Activated CD4-positive, alpha-beta T cell treated with anti-CD3 and anti-CD28 coated beads, Interleukin-2, Interleukin-6, amounts not matched to agents 100 ng/mL and 50 ng/mL, durations not matched to agents 16 hours and 8 hours (primary cell): ENCODE measurements at regions not wholly inside any gene's neighbourhood (a gene's known extent, or its start where the extent isn't known, plus 50 kb on each side); places are given as distances from the start of the nearest gene placed in this dataset.
A peak's percentile ranks its signal among the peaks of the same experiment; 100 is the strongest.

ENCODE experiments used
- DNase-seq: peaks from one replicate; pipeline ENCODE4 v3.0.0-alpha.2; 2020

DNA sequence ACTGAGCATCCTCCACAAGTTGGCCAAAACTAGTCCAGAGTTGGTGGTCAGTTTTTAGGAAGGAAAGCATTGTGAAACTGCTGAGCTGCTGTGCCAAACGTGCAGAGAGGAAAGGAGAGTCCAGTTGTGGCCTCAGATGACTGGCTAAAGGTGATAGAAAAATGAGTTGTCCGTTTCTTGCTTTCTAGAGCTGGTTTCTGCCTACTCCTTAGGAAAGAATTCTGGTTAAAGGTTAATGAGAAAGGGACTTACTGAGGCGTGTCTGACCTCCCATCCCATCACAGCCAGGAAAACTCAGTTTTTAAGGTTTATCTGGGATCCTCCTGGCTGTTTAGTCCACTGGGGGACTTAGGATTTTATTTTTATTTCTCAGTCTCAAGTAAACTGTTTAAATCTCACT lies 1186.3 kb downstream of the UQCRFS1 start:
- DNase-seq, result no peak

DNA sequence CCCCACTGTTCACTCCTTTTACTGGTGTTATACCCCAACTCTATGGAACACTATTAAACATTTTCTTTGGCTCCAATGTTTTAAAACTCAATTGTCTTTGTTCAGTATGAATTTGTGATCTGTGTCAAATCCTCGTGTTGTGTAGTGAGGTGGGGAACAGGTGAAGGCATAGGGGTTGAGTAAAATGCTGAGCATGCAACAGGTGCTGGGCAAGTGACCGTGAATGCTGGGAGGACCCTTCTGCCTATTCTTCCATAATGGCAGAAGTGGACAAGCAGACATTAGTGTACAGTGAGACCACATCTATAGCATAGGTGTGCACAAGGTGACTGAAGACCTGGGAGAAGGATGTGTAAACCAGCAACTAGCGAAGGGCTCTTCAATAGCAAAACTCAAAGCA lies 1188.0 kb downstream of the UQCRFS1 start:
- no peak for DNase-seq

DNA sequence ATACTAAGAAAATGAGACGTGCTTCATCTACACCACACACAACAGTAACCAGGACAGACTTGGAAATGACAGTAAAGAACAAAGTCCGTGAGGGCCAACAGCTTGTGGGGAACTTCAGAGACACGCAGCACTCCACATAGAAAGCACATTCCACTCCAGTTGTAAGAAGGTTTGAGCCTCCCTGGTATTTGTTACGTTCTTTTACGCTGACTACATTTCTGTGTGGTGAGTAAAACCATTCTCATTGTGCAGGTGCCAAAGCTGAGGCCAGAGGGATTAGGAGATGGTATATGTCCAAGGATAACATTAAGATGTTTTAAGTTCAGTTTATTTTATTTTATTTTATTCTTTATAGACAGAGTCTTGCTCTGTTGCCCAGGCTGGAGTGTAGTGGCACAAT lies 1189.9 kb downstream of the UQCRFS1 start:
- no peak for DNase-seq

DNA sequence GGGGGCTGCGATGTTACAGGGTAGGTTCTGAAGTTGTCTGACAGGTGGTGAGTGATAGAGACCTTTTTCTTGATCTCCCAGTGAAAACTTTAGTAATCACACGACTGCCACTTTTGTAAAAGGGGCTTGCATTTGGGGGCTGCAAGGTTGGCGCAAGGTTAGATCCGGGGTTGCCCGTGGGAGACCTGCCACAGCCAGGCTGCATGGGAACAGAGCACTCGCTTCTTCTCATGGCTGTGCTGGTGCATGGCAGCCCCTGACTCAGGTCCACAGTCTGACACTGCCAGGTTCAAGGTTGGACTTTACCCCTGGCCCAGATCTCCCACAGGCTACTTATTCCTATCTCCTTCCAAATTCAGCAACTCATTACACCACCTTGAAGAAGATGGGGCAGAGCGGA lies 1190.4 kb downstream of the UQCRFS1 start:
- no peak for DNase-seq

DNA sequence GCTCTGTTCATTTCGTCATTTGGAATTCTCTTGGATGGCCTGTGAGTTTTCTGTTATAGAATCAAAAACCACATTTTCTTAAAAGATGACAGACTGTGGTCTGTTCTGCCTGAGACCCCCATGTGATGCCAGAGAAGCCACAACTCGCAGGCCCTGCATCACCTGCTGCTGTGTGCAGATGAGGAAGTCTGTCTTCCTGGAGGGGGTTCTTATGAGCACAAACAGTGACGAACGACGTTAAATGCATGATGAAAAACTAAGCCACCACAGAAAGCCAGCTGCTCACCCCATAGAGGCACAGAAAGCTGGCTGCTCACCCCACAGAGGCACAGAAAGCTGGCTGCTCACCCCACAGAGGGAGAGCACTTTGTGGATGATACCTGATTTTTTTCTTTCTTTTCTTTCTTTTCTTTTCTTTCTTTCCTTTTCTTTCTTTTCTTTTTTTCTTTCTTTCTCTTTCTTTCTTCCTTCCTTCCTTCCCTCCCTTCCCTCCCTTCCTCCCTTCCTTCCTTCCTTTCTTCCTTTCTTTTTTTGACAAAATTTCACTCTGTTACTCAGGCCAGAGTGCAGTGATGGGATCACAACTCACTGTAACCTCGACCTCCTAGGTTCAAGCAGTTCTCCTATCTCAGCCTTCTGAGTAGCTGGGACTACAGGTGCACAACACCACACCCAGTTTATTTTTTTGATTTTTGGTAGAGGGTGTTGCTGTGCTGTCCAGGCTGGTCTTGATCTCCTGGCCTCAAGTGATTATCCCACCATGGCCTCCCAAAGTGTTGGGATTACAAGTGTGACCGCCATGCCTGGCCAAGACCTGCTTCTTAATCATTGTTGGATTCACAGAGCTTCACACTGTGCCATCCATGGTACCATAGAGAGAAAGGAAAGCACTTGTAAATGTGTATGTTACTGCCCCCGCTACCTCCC lies 1191.4 kb downstream of the UQCRFS1 start:
- DNase-seq, result no peak

DNA sequence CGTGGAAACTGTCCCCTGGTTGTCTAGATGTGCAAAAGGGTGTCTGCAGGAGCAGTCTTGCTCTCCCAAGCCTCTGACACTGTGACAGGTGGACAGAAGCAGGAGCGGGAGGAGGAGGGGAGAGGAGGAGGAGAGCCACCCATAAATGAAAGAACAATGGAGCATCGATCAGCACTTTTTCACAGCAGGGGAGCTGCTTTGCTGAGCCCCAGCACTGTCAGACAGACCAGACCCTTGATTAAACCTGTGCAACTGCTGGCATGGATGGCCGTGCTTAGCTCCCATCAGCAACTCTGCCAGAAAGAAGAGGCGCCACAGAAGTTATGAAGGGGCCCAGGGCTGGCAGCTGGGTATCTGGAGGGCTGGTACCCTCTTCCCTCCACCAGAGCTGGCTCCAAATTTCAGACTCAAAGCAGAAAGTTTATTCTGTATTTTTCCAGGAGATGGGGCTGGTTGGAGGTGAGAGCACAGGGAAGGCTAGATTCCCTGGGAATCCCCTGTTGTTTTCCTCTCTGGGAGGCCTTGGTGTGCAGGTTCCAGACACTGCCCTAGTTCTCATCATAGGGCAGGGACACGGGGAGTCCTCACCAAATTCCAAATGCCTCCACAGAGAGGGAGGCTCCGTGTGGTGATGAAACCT lies 1192.2 kb downstream of the UQCRFS1 start:
- no peak for DNase-seq

DNA sequence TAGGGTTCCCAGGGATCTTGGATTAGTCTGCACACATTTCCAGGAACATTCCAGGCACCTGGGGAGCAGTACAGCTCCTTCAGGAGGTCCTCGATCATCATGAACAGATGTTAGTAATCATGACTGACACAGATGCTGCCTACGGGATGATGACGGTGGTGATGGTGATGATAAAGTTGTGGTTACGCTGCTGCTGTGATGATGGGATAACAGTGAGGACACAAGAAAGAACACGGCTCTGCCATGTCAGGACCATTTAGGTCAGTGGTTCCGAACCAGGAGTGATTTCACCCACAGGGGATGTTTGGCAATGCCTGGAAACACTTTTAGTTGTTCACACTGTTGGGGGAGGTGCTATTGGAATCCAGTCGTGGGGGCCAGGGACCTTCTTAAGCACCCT lies 1193.0 kb downstream of the UQCRFS1 start:
- no peak for DNase-seq

DNA sequence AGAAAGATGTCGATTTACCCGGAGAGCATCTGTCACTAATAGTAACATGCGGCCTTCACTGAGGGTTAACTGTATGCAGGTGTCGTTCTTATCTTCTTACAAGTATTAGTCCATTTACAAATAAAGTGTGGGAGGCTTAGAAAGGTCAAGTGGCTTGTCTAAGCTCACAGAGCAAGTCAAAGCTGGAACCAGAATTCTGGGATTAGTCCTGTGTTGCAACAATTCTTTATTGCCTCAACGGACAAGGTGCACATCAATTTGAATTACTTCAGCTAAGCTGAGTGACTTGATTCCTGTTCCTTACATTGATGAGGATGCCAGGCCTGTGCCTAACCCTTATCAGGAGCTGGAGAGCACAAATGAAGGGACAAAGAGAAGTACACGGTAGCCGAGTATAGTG lies 1193.6 kb downstream of the UQCRFS1 start:
- no peak for DNase-seq

DNA sequence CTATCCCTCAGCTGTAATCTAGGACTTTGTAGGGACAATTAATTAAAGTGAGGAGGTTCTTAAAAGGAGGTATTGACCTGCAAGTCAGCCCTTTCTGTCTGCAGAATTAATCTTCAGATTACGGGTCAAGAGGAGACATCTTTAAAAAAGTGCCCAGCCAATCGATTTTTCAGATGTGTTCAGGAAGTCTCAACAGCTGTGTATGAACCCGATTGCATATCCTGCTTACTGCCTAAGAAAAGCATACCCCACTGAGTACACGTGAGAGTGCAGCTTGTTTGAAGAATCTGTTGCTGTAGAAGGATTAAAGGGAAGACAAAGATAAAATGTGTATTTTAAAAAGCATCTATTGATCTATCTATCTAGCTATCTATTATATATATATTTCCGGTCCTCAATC lies 1194.5 kb downstream of the UQCRFS1 start:
- DNase-seq, result no peak

DNA sequence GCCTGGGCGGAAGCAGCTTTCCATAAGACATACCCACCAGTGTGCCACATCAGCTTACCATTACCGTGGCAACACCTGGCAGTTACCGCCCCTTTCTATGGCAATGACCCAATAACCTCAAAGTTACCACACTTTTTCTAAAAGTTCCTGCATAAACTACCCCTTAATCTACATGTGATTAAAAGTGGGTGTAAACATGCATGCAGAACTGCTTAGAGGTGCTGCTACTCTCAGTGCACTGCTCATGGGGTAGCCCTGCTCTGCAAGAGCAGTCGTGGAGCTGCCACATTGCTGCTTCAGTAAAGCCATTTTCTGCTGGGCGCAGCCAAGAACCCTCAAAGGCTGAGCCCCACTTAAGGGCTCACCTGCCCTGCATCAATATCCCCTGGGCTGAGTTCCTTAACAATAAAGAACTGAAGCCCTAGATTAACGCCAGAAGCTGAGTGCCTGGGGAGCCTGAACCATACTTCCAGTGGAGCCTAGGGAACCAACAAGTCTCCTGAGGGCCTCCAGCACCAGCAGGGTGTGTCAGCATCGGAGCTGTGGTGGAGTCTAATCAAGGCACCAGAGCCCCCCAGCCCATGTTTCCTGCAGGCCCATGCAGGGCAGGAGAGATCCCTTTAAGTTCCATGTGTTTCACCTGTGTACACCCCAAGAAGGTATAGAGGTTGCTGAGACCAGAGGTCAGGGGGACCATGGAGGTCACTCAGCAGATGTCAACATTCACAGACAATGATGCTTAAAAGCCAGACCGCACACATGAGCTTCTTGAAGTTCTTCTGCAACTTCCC lies 1198.1 kb downstream of the UQCRFS1 start:
- no peak for DNase-seq

DNA sequence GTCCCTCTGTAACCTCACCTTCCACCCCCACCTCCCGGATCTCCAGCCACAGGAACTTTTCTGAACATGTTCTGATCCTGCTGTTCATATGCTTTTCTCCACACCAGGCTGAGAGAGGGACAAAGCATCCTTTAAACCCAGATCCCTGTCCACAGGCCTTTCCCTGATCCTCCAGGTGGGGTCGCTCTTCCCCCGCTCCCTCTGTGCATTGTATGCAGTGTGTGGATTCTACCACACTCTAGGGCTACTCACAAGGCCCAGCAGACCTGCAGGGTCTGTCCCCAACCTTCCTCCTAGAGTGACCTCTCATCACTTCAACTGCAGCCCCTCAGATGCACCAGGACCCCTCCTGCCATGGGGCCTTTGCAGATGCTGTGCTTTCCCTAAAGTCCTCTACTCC lies 1200.6 kb downstream of the UQCRFS1 start:
- no peak for DNase-seq

DNA sequence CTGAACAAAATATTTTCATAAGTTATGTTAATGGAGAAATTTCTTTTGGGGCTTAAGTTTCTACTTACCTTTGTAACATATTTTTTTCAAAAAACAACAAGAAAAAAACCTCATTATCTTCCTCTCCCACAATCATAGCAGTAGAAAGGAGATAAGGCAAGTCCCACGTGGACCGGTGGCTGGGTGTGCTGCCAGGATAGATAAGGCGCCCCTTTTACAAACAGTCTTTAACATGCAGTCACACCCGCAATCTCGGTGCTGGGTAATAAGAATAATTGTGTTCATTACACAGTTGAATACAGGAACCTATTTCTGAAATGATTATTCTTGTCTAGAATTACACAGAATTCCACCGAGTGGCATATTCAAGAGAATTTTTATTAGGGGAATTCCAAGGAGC lies 1202.3 kb downstream of the UQCRFS1 start:
- DNase-seq, result no peak

DNA sequence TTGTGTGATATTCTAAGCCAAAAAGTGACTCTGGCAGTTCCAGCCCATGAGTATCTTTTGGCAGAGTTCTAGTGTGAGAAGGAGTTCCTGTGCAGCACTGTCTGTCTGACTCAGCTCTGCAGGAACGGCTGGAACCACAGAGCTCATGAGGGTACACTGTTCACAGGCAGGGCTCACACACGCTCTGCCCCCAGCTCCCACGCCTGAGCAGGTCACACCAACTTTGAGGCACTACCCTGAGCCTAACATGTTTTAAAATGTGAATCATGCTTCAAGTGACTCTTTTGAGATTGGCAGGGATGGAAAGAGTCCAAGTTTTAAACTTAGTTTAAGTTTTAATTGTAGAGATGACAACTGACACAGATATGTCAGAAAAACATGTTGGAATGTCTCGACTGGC lies 1203.3 kb downstream of the UQCRFS1 start:
- DNase-seq, result no peak

DNA sequence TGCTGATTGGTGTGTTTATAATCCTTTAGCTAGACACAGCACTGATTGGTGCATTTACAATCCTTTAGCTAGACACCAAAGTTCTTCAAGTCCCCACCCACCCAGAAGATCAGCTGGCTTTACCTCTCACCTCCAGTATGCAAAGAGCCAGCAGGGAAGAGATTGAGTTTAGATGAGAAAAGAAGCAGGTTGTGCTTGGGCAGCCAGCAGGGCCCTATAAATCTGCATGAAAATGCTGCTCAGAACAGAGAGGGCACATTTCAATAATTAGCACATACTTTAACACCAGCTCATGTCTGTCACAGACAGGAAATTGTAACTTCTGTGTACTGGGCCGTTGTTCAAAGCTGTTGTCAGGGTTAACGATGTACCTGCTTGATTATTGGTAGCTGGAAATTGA lies 1204.3 kb downstream of the UQCRFS1 start:
- DNase-seq, result no peak

DNA sequence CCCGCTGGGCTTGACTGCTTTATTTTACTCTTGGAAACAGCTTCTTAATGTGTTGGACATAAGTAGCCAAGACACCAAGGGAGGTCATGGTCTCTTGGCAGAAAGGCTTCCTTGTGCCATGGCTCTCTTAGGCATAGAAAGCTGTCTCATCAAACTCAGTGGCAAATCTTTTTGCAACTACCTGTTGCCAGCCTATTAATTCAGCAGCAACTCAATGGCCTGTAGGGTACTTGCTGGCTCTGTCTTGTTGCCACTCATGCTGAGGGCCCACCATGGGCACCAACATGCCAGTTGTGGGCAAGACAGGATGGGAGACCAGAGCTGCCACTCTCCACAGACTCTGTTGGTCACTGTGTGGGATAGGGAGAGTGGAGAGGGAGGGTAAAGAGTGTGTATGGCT lies 1209.4 kb downstream of the UQCRFS1 start:
- no peak for DNase-seq

DNA sequence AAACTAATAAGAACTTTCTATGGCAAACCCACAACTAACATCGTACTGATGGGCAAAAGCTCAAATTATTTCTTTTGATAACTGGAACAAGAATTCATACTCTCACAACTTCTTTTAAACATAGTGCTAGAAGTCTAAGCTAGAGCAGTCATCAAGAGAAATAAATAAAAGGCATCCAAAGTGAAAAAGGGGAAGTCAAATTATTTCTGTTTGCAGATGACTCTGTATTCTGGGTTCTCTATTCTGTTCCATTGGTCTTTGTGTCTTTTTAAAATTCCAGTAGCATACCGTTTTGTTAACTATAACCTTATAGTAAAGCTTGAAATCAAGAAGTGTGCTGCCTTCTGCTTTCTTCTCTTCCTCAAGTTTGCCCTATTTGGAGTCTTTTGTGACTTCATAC lies 1215.9 kb downstream of the UQCRFS1 start:
- DNase-seq, result no peak

DNA sequence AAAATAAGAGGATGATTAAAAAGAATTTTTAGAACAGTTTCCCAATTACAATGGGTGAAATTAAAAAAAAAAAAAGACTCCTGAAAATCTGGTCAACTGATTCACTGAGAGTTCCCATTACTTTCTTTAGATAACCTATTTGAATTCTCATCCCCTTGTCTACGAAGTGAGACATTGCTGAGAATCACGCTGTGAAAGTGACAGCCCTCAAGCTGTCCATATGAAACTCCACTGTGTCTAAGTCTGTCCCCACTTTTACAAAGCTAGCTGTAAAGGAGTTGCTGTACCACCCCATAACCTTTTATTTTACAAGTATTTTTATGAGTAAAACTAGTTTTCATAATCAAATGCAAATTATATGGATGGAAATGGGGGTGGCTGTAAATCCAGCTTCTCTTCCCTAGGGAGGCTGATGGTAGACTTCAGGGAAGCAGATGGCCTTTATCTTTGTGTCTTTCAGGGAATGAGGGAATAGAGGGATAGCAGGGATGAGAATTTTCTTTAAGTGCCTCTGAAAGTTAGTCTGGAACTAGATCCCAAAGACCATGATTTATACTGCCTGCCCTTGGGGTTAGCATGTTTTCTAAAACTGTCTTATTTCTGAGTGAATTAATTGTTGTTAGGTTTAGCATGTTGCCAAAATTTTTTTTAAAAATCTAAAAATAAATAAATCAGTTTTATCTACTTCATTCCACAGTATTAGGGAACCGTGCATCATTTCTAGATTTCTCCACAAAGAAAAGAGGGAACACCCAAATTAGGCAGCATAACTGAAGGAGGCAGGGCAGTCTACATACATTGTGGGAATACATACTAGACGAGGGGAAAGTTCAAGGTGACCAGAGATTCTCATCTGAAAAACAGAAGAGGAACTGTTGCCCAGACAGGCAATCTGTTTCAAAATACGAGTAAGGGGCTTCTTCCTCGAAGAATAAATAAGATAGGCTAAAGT lies 1219.1 kb downstream of the UQCRFS1 start:
- no peak for DNase-seq

DNA sequence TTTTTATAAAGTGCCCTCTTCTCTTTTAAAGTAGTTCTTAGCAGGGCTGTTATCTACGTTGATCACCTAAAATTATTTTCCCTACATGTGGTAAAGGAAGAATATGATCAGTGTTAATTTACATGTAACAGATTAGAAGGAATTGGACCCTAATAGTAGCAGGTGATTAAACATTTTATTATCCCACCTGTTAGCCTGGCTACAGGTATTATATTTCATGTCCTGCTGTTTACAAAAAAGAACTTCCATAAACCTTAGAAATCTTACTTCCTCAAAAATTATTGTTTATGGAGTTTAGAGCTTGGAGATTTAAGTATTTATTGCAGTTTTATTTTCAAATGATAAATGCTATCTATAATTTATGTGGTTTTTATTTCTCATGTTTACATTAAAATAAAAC lies 1226.7 kb downstream of the UQCRFS1 start:
- no peak for DNase-seq

DNA sequence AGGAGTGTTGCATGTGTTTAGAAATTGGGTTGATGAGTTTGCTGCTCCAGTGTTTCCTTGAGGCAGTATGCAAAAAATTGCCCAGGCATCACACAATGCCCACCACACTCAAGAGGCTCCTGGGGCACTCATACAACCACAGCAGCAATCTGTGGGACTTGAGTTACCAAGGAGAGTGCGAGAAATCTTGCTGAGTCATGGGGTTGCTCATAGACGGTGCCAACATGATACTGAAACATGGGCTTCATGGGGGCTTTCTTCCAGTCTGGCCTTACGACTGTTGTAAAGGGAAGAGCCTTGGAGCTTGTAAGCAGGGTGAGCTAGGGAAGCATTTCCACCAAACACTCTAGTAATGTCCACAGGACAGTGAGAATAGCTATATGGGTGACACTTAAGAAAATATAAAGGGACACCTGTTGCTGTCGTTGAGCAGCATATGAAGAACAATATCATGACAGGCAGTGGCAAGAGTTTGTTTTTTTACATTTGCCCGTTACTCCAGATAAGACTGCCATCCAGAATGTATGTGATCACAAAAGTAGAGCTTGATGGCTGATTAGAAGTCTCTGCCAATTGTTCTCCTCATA lies 1237.4 kb downstream of the UQCRFS1 start:
- DNase-seq, result no peak

DNA sequence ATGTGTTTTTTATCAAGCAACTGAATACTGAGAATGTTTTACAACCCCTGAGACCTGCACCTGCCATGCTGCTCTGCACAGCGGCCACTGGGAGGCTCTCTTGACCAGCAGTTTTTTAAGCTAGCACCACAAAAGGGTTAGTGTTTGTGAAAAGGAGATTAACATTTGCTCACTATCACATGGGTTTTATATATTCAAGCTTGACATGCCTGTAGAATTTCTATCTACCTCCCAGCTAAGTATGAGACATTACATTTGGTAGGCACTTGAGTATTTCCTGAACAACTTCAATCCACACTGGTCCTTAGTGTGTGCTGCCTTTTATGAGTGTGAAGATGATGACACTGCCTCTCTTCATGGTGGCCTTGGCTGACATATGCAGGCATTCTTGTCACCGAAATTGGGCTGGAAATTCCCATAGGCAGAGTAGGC lies 1238.9 kb downstream of the UQCRFS1 start:
- DNase-seq, result peak; percentile 16

DNA sequence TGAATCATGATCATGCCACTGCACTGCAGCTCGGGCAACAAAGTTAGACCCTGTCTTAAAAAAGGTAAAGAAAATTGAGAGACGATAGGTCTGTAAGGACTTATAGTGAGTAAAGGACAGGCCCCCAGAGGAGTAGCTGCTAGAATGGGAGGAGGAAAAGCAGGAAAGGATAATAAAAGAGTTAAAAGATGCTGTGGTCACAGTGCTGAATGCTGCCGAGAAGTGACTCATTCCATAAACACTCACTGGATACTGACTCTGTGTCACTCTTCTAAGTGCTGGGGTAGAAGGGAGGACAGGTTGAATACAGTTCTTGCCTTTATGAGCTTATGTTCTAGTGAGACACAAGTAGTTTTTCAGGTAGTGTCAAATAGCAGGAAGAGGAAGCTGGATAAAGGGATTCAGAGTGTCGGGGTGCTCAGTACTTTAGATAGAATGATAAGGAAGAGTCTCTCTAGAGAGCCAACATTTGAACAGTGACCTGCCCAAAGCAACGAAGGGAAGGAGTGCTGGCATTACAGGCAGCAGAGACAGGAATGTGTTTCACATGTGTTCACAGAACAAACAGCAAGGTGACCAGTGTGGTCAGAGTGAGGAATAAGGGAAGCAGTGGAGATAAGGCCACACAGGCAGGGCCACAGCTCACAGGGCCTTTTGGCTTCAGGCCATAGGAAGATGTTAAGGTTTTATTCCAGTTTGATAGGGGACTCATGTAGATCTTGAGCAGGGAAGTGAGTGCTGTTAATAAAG lies 1240.5 kb downstream of the UQCRFS1 start:
- no peak for DNase-seq
